ENCODE measurements at regions not wholly inside any gene's neighbourhood (a gene's known extent, or its start where the extent isn't known, plus 50 kb on each side); places are given as distances from the start of the nearest gene placed in this dataset.

GRCh38 chr5:88115211-88115610, 153.4 kb downstream of the TMEM161B start:
- no peak for TF ChIP-seq CTCF (IDR thresholded peaks at IDR 0.05)
- no peak overlapping the region for H3K4me3 ChIP-seq (ENCODE audit: control extremely low read depth in 1 of 5, extremely low read depth in 1 of 5, insufficient read depth in 1 of 5, low read depth in 2 of 5, low read length in 4 of 5)
- no peaks in the 10 kb centered on the region for H3K9me3 ChIP-seq (ENCODE audit: control extremely low read depth in 1 of 3, control insufficient read depth in 2 of 3, insufficient read depth in 1 of 3, low read length in 2 of 3)
- H3K36me3 ChIP-seq (replicated peaks in 1 of 2; ENCODE audit: control extremely low read depth in 1 of 2, control insufficient read depth in 1 of 2, extremely low read depth in 1 of 2, insufficient read depth in 2 of 2, low read length in 1 of 2): no peaks in the 10 kb centered on the region
- H3K4me1 ChIP-seq (ENCODE audit: control insufficient read depth in 2 of 2, insufficient read depth in 2 of 2, low read length in 2 of 2): no peaks in the 10 kb centered on the region
- no peak overlapping the region for H3K4me2 ChIP-seq (replicated peaks; ENCODE audit: low read depth, low read length, poor library complexity, severe bottlenecking)
- H3K27ac ChIP-seq (ENCODE audit: low read length in 2 of 2): no peak overlapping the region
- H3K9me3 Mint-ChIP-seq (ENCODE audit: insufficient read depth): no peaks in the 10 kb centered on the region
- H3K4me1 Mint-ChIP-seq: no peaks in the 10 kb centered on the region
- POLR2A ChIA-PET: no interaction called here
- no peak overlapping the region for H3K9ac ChIP-seq (ENCODE audit: low read length)
- H3K27ac Mint-ChIP-seq: no peak overlapping the region
- DNase-seq (no peak), ATAC-seq (ENCODE audit: low read depth) (no peak)
- CTCF ChIA-PET: no interaction called here
- no peaks in the 10 kb centered on the region for H3K79me2 ChIP-seq (ENCODE audit: control insufficient read depth, insufficient read depth, low read length)
- intact Hi-C loops (cut with micrococcal nuclease): no loop called here
- H3K4me3 Mint-ChIP-seq: no peak overlapping the region
- no peak overlapping the region for H2AFZ ChIP-seq (ENCODE audit: insufficient read depth, low read depth, low read length, poor library complexity, severe bottlenecking)
- H3K27me3 ChIP-seq (replicated peaks in 1 of 4; ENCODE audit: control extremely low read depth in 1 of 4, control insufficient read depth in 3 of 4, insufficient read depth in 4 of 4, low read length in 3 of 4): no peaks in the 10 kb centered on the region
- peaks cover 12% of the 10 kb centered on the region for H3K27me3 Mint-ChIP-seq
- H4K20me1 ChIP-seq (ENCODE audit: control insufficient read depth, insufficient read depth, low read length, poor library complexity, severe bottlenecking): no peaks in the 10 kb centered on the region
- 100% methylated on average over 1 of the region's 3 CpGs for WGBS (ENCODE audit: insufficient coverage)

- H4K20me1 ChIP-seq (ENCODE audit: control insufficient read depth, insufficient read depth, low read length, poor library complexity, severe bottlenecking): no peaks in the 10 kb centered on the region
- CTCF ChIA-PET: no interaction called here
- Mint-ChIP-seq H3K27ac (no peak overlapping the region), H3K9me3 (ENCODE audit: insufficient read depth) (no peaks in the 10 kb centered on the region), H3K27me3 (peaks cover 9% of the 10 kb centered on the region), H3K4me1 (no peaks in the 10 kb centered on the region), H3K4me3 (no peak overlapping the region)
- H3K9me3 ChIP-seq (ENCODE audit: control extremely low read depth in 1 of 3, control insufficient read depth in 2 of 3, insufficient read depth in 1 of 3, low read length in 2 of 3): no peaks in the 10 kb centered on the region
- DNase-seq (no peak), ATAC-seq (ENCODE audit: low read depth) (no peak)
- WGBS (ENCODE audit: insufficient coverage): no CpG with 5 or more reads among the region's 1 CpG
- no peak overlapping the region for H3K27ac ChIP-seq (ENCODE audit: low read length in 2 of 2)
- intact Hi-C loops (cut with micrococcal nuclease): no loop called here
- no peak overlapping the region for H3K4me3 ChIP-seq (ENCODE audit: control extremely low read depth in 1 of 5, extremely low read depth in 1 of 5, insufficient read depth in 1 of 5, low read depth in 2 of 5, low read length in 4 of 5)
- no peaks in the 10 kb centered on the region for H3K79me2 ChIP-seq (ENCODE audit: control insufficient read depth, insufficient read depth, low read length)
- H3K9ac ChIP-seq (ENCODE audit: low read length): no peak overlapping the region
- no peaks in the 10 kb centered on the region for H3K4me1 ChIP-seq (ENCODE audit: control insufficient read depth in 2 of 2, insufficient read depth in 2 of 2, low read length in 2 of 2)
- no peaks in the 10 kb centered on the region for H3K36me3 ChIP-seq (replicated peaks in 1 of 2; ENCODE audit: control extremely low read depth in 1 of 2, control insufficient read depth in 1 of 2, extremely low read depth in 1 of 2, insufficient read depth in 2 of 2, low read length in 1 of 2)
- TF ChIP-seq EZH2 (IDR thresholded peaks at IDR 0.05; ENCODE audit: borderline replicate concordance, insufficient read depth, low read depth, low read length, poor library complexity, severe bottlenecking) (no peak), CTCF (IDR thresholded peaks at IDR 0.05) (no peak)
- POLR2A ChIA-PET: no interaction called here
- no peak overlapping the region for H2AFZ ChIP-seq (ENCODE audit: insufficient read depth, low read depth, low read length, poor library complexity, severe bottlenecking)
- no peaks in the 10 kb centered on the region for H3K27me3 ChIP-seq (replicated peaks in 1 of 4; ENCODE audit: control extremely low read depth in 1 of 4, control insufficient read depth in 3 of 4, insufficient read depth in 4 of 4, low read length in 3 of 4)
- no peak overlapping the region for H3K4me2 ChIP-seq (replicated peaks; ENCODE audit: low read depth, low read length, poor library complexity, severe bottlenecking)
These were observed 155.2 kb downstream of the TMEM161B start for GRCh38 chr5:88113429-88113828.

Measured in B cell (primary cell).